ENCODE measurements at regions not wholly inside any gene's neighbourhood (a gene's known extent, or its start where the extent isn't known, plus 50 kb on each side); places are given as distances from the start of the nearest gene placed in this dataset.

- Histone ChIP-seq H3K18ac (ENCODE audit: low read length) (no peak overlapping the region), H3K36me3 (ENCODE audit: control insufficient read depth in 1 of 2, insufficient read depth in 2 of 2, low read length in 2 of 2) (no peaks in the 10 kb centered on the region), H3K9ac (ENCODE audit: low read length) (no peak overlapping the region), H2BK5ac (ENCODE audit: low read depth, low read length, poor library complexity) (no peak overlapping the region), H3K79me1 (ENCODE audit: low read length) (no peaks in the 10 kb centered on the region), H3K14ac (ENCODE audit: low read length) (no peak overlapping the region), H4K91ac (ENCODE audit: low read depth, low read length) (no peak overlapping the region), H3K9me3 (ENCODE audit: insufficient read depth, low read depth, low read length) (no peaks in the 10 kb centered on the region), H2AK5ac (ENCODE audit: low read length) (no peak overlapping the region), H3K27ac (ENCODE audit: low read depth, low read length) (no peak overlapping the region), H3K79me2 (ENCODE audit: control insufficient read depth, insufficient read depth, low read length, poor library complexity) (no peaks in the 10 kb centered on the region), H3K27me3 (ENCODE audit: insufficient read depth, low read length) (no peaks in the 10 kb centered on the region), H2BK12ac (ENCODE audit: low read length) (no peak overlapping the region), H3K4me1 (ENCODE audit: control insufficient read depth in 1 of 2, insufficient read depth in 2 of 2, low read length in 2 of 2) (no peaks in the 10 kb centered on the region), H3K4ac (ENCODE audit: low read depth, low read length) (no peak overlapping the region), H3K4me3 (ENCODE audit: low read depth, low read length) (no peak overlapping the region), H2AFZ (ENCODE audit: insufficient read depth, low read length, poor library complexity) (no peak overlapping the region), H3K23ac (ENCODE audit: low read length) (no peak overlapping the region), H4K8ac (ENCODE audit: low read depth, low read length) (no peak overlapping the region), H2BK120ac (ENCODE audit: insufficient read depth, low read length, poor library complexity) (no peak overlapping the region), H3K4me2 (ENCODE audit: low read length) (no peak overlapping the region), H4K12ac (ENCODE audit: low read depth, low read length) (no peak overlapping the region)
- no CpG with 5 or more reads among the region's 3 CpGs for WGBS (ENCODE audit: extremely low coverage, insufficient coverage, insufficient read length)
- DNase-seq = no peak
Observed at GRCh38 chr5:125750147-125750860, 672.9 kb upstream of the GRAMD2B start.

DNA sequence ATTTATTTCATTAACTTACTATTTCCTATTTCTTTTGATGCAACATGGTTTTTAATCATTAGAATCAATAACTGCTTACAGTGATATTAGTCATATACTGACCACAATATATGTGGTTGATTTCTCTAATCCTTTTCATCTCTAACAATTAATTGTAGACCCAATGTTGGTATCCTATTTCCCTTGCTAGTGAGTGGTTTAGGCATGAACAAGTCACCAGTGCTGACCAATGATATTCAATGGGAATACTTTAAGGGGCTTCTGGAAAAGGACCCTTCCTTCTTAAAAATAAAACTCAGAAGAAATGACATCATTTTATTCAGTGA lies 672.4 kb upstream of the GRAMD2B start:
- Histone ChIP-seq H3K4me2 (ENCODE audit: low read length) (no peak overlapping the region), H3K4ac (ENCODE audit: low read depth, low read length) (no peak overlapping the region), H3K4me3 (ENCODE audit: low read depth, low read length) (no peak overlapping the region), H3K36me3 (ENCODE audit: control insufficient read depth in 1 of 2, insufficient read depth in 2 of 2, low read length in 2 of 2) (no peaks in the 10 kb centered on the region), H2AK5ac (ENCODE audit: low read length) (no peak overlapping the region), H3K23ac (ENCODE audit: low read length) (no peak overlapping the region), H4K12ac (ENCODE audit: low read depth, low read length) (no peak overlapping the region), H4K8ac (ENCODE audit: low read depth, low read length) (no peak overlapping the region), H3K9me3 (ENCODE audit: insufficient read depth, low read depth, low read length) (no peaks in the 10 kb centered on the region), H2BK5ac (ENCODE audit: low read depth, low read length, poor library complexity) (no peak overlapping the region), H3K4me1 (ENCODE audit: control insufficient read depth in 1 of 2, insufficient read depth in 2 of 2, low read length in 2 of 2) (no peaks in the 10 kb centered on the region), H3K79me1 (ENCODE audit: low read length) (no peaks in the 10 kb centered on the region), H3K79me2 (ENCODE audit: control insufficient read depth, insufficient read depth, low read length, poor library complexity) (no peaks in the 10 kb centered on the region), H3K18ac (ENCODE audit: low read length) (no peak overlapping the region), H2AFZ (ENCODE audit: insufficient read depth, low read length, poor library complexity) (no peak overlapping the region), H3K27me3 (ENCODE audit: insufficient read depth, low read length) (no peaks in the 10 kb centered on the region), H3K9ac (ENCODE audit: low read length) (no peak overlapping the region), H2BK120ac (ENCODE audit: insufficient read depth, low read length, poor library complexity) (no peak overlapping the region), H4K91ac (ENCODE audit: low read depth, low read length) (no peak overlapping the region), H3K14ac (ENCODE audit: low read length) (no peak overlapping the region), H3K27ac (ENCODE audit: low read depth, low read length) (no peak overlapping the region), H2BK12ac (ENCODE audit: low read length) (no peak overlapping the region)
- DNase-seq = no peak

DNA sequence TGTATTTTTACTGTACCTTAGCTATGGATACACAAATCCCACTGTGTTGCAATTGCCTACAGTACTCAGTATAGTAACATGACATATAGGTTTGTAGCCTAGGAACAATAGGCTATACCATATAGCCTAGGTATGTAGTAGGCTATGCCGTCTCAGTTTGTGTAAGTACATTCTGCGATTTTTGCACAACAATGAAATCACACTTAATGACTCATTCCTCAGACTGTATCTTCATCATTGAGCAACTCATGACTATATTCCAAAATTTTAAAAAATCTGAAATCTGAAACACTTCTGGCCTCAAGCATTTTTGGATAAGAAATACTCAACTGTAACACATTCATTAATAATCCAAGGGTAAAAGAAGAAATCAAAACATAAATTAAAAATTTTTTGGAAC lies 666.8 kb upstream of the GRAMD2B start:
- H3K18ac ChIP-seq (ENCODE audit: low read length) = no peak overlapping the region
- H2BK5ac ChIP-seq (ENCODE audit: low read depth, low read length, poor library complexity) = no peak overlapping the region
- H4K8ac ChIP-seq (ENCODE audit: low read depth, low read length) = no peak overlapping the region
- no peak overlapping the region for H3K23ac ChIP-seq (ENCODE audit: low read length)
- H2AFZ ChIP-seq (ENCODE audit: insufficient read depth, low read length, poor library complexity) = no peak overlapping the region
- H2BK120ac ChIP-seq (ENCODE audit: insufficient read depth, low read length, poor library complexity) = no peak overlapping the region
- H3K4ac ChIP-seq (ENCODE audit: low read depth, low read length) = no peak overlapping the region
- H3K4me1 ChIP-seq (ENCODE audit: control insufficient read depth in 1 of 2, insufficient read depth in 2 of 2, low read length in 2 of 2) = no peaks in the 10 kb centered on the region
- H4K91ac ChIP-seq (ENCODE audit: low read depth, low read length) = no peak overlapping the region
- no peak overlapping the region for H3K4me3 ChIP-seq (ENCODE audit: low read depth, low read length)
- no peak overlapping the region for H3K14ac ChIP-seq (ENCODE audit: low read length)
- no peak overlapping the region for H3K4me2 ChIP-seq (ENCODE audit: low read length)
- no peaks in the 10 kb centered on the region for H3K27me3 ChIP-seq (ENCODE audit: insufficient read depth, low read length)
- H3K9me3 ChIP-seq (ENCODE audit: insufficient read depth, low read depth, low read length) = peaks cover under 1% of the 10 kb centered on the region
- H2BK12ac ChIP-seq (ENCODE audit: low read length) = no peak overlapping the region
- H2AK5ac ChIP-seq (ENCODE audit: low read length) = no peak overlapping the region
- peak; percentile 18 to 81 for DNase-seq
- H3K36me3 ChIP-seq (ENCODE audit: control insufficient read depth in 1 of 2, insufficient read depth in 2 of 2, low read length in 2 of 2) = no peaks in the 10 kb centered on the region
- no peak overlapping the region for H3K27ac ChIP-seq (ENCODE audit: low read depth, low read length)
- H3K79me2 ChIP-seq (ENCODE audit: control insufficient read depth, insufficient read depth, low read length, poor library complexity) = no peaks in the 10 kb centered on the region
- no peak overlapping the region for H3K9ac ChIP-seq (ENCODE audit: low read length)
- H3K79me1 ChIP-seq (ENCODE audit: low read length) = no peaks in the 10 kb centered on the region
- WGBS (ENCODE audit: extremely low coverage, insufficient coverage, insufficient read length) = no CpG with 5 or more reads among the region's 2 CpGs
- no peak overlapping the region for H4K12ac ChIP-seq (ENCODE audit: low read depth, low read length)

DNA sequence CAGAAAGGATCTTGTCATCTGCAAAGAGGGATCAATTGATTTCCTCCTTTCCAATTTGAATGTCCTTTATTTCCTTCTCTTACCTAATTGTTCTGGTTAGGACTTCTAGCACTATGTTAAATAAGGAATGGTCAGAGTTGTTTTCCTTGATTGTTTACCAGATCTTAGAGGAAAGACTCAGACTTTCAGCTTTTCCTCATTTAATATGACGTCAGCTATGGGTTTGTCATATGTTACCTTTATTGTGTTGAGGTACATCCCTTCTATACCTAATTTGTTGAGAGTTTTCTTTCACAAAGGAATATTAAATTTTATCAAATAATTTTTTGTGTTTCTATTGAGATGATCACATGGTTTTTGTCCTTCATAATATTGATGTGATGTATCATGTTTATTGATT lies 656.5 kb upstream of the GRAMD2B start:
- H3K27ac ChIP-seq (ENCODE audit: low read depth, low read length) = no peak overlapping the region
- no peak overlapping the region for H3K4ac ChIP-seq (ENCODE audit: low read depth, low read length)
- no peaks in the 10 kb centered on the region for H3K4me1 ChIP-seq (ENCODE audit: control insufficient read depth in 1 of 2, insufficient read depth in 2 of 2, low read length in 2 of 2)
- no peak overlapping the region for H3K4me2 ChIP-seq (ENCODE audit: low read length)
- no peak overlapping the region for H3K4me3 ChIP-seq (ENCODE audit: low read depth, low read length)
- no peaks in the 10 kb centered on the region for H3K79me2 ChIP-seq (ENCODE audit: control insufficient read depth, insufficient read depth, low read length, poor library complexity)
- H3K27me3 ChIP-seq (ENCODE audit: insufficient read depth, low read length) = no peaks in the 10 kb centered on the region
- H4K12ac ChIP-seq (ENCODE audit: low read depth, low read length) = no peak overlapping the region
- H3K14ac ChIP-seq (ENCODE audit: low read length) = no peak overlapping the region
- H2BK5ac ChIP-seq (ENCODE audit: low read depth, low read length, poor library complexity) = no peak overlapping the region
- no peak for DNase-seq
- no peak overlapping the region for H2AFZ ChIP-seq (ENCODE audit: insufficient read depth, low read length, poor library complexity)
- no CpG with 5 or more reads among the region's 1 CpG for WGBS (ENCODE audit: extremely low coverage, insufficient coverage, insufficient read length)
- no peaks in the 10 kb centered on the region for H3K36me3 ChIP-seq (ENCODE audit: control insufficient read depth in 1 of 2, insufficient read depth in 2 of 2, low read length in 2 of 2)
- H2AK5ac ChIP-seq (ENCODE audit: low read length) = no peak overlapping the region
- no peak overlapping the region for H2BK120ac ChIP-seq (ENCODE audit: insufficient read depth, low read length, poor library complexity)
- H3K9me3 ChIP-seq (ENCODE audit: insufficient read depth, low read depth, low read length) = peaks cover 4% of the 10 kb centered on the region
- H4K8ac ChIP-seq (ENCODE audit: low read depth, low read length) = no peak overlapping the region
- H4K91ac ChIP-seq (ENCODE audit: low read depth, low read length) = no peak overlapping the region
- no peak overlapping the region for H3K18ac ChIP-seq (ENCODE audit: low read length)
- H3K23ac ChIP-seq (ENCODE audit: low read length) = no peak overlapping the region
- no peak overlapping the region for H2BK12ac ChIP-seq (ENCODE audit: low read length)
- H3K79me1 ChIP-seq (ENCODE audit: low read length) = no peaks in the 10 kb centered on the region
- H3K9ac ChIP-seq (ENCODE audit: low read length) = no peak overlapping the region
